SJSA1 (cell line): ENCODE measurements at regions not wholly inside any gene's neighbourhood (a gene's known extent, or its start where the extent isn't known, plus 50 kb on each side); places are given as distances from the start of the nearest gene placed in this dataset.

Experiments used
- DNase-seq, 2 experiments: peaks; one replicate each; pipeline ENCODE4 v3.0.0-alpha.2; 2015 to 2020; ENCODE audit warnings: low spot score in 2 of 2, low read depth in 1 of 2
- H3K27ac ChIP-seq: fragments of 250-450 bp; sonication (Bioruptor Pico); 2 replicates; pipeline ENCODE4 v1.5.1; 2020; ENCODE audit warnings: mild to moderate bottlenecking, moderate library complexity
- H3K27me3 ChIP-seq: fragments of 250-450 bp; sonication (Bioruptor Pico); replicated peaks from 2 replicates; pipeline ENCODE4 v1.5.1; 2020; ENCODE audit warnings: mild to moderate bottlenecking, moderate library complexity
- H3K36me3 ChIP-seq: fragments of 250-450 bp; sonication (Bioruptor Pico); 2 replicates; pipeline ENCODE4 v1.5.1; 2020; ENCODE audit warnings: mild to moderate bottlenecking
- H3K4me1 ChIP-seq: fragments of 250-450 bp; sonication (Bioruptor Pico); replicated peaks from 2 replicates; pipeline ENCODE4 v1.6.1; 2021; ENCODE audit warnings: mild to moderate bottlenecking
- H3K4me3 ChIP-seq: fragments of 250-450 bp; sonication (Bioruptor Pico); 2 replicates; pipeline ENCODE4 v1.5.1; 2020; ENCODE audit warnings: mild to moderate bottlenecking
- H3K9me3 ChIP-seq: fragments of 250-450 bp; sonication (Bioruptor Pico); replicated peaks from 2 replicates; pipeline ENCODE4 v1.5.1; 2020; ENCODE audit warnings: mild to moderate bottlenecking

DNA sequence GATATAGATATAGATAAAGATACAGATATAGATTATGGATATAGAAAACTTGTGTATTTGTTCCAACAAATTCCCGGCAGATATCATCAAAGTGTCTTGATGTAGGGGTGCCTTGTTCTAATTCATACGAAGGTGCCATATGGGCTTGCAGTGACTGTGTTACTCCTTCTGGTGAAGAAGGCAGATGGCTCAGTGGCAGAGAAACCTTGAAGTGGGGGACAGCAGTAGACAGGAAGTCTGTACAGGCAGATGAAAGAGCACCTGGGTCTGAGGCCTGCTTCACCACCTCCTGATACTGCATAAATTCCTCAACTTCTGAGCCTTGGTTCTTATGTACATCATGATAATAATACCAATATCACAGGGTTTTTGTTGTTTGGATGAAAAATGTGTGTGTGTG, 179.5 kb upstream of the GATB start:
- Histone ChIP-seq H3K36me3 (no peaks in the 10 kb centered on the region), H3K27me3 (no peaks in the 10 kb centered on the region), H3K27ac (no peak overlapping the region), H3K4me3 (no peak overlapping the region), H3K9me3 (no peaks in the 10 kb centered on the region), H3K4me1 (no peaks in the 10 kb centered on the region)
- no peak for DNase-seq

DNA sequence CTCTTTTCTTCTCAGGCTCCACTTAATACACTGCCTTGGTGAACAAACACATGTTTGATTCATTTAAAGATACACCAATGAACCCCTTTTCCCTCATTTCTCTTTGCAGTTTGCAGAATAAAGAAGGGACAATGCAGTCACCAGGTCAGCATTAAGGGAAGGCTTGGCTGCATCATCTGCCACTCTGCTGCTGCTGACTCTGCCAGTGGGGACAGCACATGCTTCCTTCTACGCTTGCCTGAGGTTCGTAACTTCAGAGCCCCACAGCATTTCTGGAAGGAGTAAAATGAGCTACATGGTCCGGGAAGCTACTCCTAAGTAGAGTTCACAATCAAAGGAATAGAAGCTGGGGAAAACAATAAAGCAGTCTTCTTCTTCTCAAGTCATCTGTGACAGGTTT, 178.9 kb upstream of the GATB start:
- DNase-seq = no peak
- Histone ChIP-seq H3K4me3 (no peak overlapping the region), H3K36me3 (no peaks in the 10 kb centered on the region), H3K4me1 (no peaks in the 10 kb centered on the region), H3K9me3 (no peaks in the 10 kb centered on the region), H3K27me3 (no peaks in the 10 kb centered on the region), H3K27ac (no peak overlapping the region)

DNA sequence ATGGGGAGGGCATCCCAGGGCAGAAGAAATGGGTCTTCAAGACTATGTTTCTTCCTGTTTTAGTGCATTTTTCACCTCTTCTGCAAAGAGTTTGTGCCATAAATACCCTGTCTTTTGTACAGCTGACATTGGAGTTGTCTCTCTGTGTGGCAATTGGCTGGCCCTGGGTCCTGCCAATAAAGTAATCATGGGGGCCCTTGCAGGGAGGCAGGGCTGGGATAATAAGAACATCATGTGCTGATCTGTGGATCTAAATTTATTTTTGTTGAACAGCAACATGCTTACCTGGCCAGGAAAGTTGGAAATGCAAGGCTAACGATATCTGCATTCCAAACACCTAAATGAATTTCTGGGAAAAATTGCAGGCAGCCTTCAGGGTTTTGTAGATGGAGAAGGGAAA, 174.6 kb upstream of the GATB start:
- DNase-seq = no peak
- Histone ChIP-seq H3K36me3 (no peaks in the 10 kb centered on the region), H3K27me3 (no peaks in the 10 kb centered on the region), H3K4me1 (no peaks in the 10 kb centered on the region), H3K9me3 (no peaks in the 10 kb centered on the region), H3K27ac (no peak overlapping the region), H3K4me3 (no peak overlapping the region)

DNA sequence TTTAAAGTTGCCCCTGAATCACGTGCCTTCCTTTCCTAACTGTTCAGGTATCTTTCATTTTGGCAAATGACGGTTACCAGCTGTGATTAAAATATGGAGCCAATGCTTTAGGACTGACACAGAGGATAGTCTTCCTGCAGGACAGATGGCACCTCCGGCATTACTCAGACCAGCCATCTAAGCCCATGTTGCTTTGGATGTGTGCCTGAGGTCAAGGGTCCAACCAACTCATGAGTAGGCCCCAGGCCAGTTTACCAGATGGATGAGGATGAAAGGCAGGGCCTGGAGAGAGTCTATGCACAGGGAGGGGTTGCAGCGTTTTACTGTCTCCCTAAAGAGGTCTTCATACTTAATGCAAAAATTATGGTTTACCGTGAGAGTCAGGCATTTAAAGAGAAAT, 174.0 kb upstream of the GATB start:
- no peak for DNase-seq
- Histone ChIP-seq H3K4me1 (no peaks in the 10 kb centered on the region), H3K9me3 (no peaks in the 10 kb centered on the region), H3K27me3 (no peaks in the 10 kb centered on the region), H3K27ac (no peak overlapping the region), H3K4me3 (no peak overlapping the region), H3K36me3 (no peaks in the 10 kb centered on the region)

DNA sequence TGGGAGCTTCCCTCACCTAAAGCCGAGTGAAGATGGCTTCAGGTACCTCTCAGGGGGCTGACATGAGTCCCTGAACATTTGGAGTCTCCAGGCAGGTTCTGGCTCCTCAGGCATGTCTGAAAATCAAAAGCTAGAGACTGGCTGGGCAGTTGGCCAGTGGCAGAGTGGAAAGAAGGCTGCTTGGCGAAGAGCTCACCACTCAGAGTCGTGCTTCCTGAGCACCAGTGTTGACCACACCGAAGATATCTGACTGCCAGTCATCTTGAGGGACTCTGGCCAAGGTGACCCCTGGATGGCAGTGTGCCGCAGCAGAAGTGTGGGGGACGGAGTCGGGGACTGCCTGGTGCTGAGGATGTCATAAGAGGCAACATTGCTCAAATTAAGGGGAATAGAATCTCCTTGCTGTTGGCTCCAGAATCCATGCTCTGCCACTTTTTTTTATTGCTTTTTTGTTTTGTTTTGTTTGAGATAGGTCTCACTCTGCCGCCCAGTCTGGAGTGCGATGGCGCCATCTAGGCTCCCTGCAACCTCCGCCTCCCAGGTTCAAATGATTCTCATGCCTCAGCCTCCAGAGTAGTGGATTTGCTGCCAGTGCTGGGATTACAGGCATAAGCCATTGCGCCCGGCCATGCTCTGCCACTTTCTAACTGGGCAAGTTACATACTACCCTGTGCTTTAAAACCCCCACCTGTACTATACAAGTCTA, 172.5 kb upstream of the GATB start:
- H3K4me1 ChIP-seq = no peaks in the 10 kb centered on the region
- no peak for DNase-seq
- H3K9me3 ChIP-seq = no peaks in the 10 kb centered on the region
- no peaks in the 10 kb centered on the region for H3K27me3 ChIP-seq
- no peaks in the 10 kb centered on the region for H3K36me3 ChIP-seq
- H3K4me3 ChIP-seq = no peak overlapping the region
- no peak overlapping the region for H3K27ac ChIP-seq

DNA sequence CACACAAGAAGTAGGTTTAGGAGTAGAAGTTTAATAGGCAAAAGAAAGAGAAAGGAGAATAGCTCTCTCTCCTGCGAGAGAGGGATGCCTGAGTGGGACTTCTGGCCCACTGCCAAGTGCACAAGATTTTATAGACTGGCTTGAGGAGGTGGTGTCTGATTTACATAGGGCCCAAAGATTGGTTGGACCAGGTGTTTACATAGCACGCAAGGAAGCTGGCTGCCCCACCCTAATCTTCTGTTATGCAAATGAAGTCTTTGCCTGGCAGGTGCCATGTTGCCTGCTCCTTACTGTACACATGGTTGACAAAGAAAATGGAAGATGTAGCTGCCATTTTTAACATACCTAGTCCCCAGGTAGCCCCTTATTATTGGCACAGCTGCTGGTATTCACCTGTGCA, 170.8 kb upstream of the GATB start:
- H3K4me1 ChIP-seq = no peaks in the 10 kb centered on the region
- DNase-seq = no peak
- no peaks in the 10 kb centered on the region; the same call in 1 of the 2 replicates for H3K9me3 ChIP-seq
- no peak overlapping the region for H3K27ac ChIP-seq
- no peak overlapping the region for H3K4me3 ChIP-seq
- no peaks in the 10 kb centered on the region for H3K36me3 ChIP-seq
- no peaks in the 10 kb centered on the region for H3K27me3 ChIP-seq

DNA sequence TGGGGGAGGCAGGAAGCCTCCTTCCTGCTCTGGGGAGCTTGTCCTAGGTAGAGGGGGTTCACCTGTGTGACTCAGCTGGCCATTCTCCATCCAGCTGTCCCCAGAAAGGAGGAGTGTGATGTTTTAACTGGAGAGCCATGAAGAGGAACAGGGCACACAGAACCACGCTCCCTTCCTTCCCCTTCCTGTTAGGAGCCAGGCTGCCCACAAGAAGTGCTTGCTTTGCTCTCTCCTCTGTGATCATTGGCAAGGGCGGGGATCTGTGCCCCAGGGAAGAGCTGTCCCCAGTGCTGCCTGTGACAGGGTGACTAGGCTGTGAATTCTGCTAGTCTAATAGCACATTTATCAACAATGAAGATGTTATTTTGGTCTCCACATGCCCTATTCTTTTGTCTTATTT, 169.6 kb upstream of the GATB start:
- Histone ChIP-seq H3K27me3 (no peaks in the 10 kb centered on the region), H3K4me1 (no peaks in the 10 kb centered on the region), H3K9me3 (no peaks in the 10 kb centered on the region; the same call in 1 of the 2 replicates), H3K36me3 (no peaks in the 10 kb centered on the region), H3K27ac (no peak overlapping the region), H3K4me3 (no peak overlapping the region)
- DNase-seq = no peak

DNA sequence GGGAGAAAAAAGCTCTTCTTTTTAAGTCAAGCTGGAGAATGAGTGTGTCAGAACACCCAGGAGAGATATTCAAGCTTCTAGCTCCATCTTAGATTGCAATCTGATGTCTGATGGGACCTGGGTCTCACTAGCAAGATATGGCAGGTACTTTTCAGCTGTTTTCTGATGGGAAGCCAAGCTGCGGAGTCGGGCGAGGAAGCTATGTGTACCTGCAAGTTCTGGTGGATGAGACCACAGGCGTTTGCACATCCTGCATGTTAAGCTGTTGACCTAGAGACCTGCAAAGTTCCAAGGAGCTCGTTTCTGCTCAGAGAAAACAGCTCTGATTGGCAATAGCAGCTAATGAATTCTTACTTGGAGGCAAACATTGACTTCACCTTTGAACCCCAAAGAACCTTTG, 167.3 kb upstream of the GATB start:
- no peaks in the 10 kb centered on the region for H3K4me1 ChIP-seq
- H3K9me3 ChIP-seq = no peaks in the 10 kb centered on the region; the same call in 1 of the 2 replicates
- no peak for DNase-seq
- H3K36me3 ChIP-seq = no peaks in the 10 kb centered on the region
- H3K4me3 ChIP-seq = no peak overlapping the region
- H3K27ac ChIP-seq = no peak overlapping the region
- H3K27me3 ChIP-seq = no peaks in the 10 kb centered on the region

DNA sequence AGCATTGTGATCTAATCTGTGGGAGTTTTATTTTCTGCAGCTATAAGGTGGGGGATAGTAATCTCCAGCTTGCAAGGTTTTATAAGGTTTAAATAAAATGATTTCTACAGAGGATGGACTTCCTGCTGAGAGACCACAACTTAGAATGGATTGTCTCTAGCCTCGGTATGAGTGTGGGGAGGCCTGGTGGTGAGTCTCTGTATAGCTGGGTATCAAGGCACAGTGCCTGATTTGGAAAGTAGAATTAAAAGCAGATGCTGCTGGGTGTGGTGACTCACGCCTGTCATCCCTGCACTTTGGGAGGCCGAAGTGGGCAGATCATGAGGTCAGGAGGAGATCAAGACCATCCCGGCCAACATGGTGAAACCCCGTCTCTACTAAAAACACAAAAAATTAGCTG, 162.0 kb upstream of the GATB start:
- Histone ChIP-seq H3K4me1 (peaks cover 9% of the 10 kb centered on the region), H3K36me3 (no peaks in the 10 kb centered on the region), H3K27me3 (no peaks in the 10 kb centered on the region), H3K4me3 (no peak overlapping the region), H3K27ac (no peak overlapping the region), H3K9me3 (no peaks in the 10 kb centered on the region; the same call in 1 of the 2 replicates)
- DNase-seq = no peak

DNA sequence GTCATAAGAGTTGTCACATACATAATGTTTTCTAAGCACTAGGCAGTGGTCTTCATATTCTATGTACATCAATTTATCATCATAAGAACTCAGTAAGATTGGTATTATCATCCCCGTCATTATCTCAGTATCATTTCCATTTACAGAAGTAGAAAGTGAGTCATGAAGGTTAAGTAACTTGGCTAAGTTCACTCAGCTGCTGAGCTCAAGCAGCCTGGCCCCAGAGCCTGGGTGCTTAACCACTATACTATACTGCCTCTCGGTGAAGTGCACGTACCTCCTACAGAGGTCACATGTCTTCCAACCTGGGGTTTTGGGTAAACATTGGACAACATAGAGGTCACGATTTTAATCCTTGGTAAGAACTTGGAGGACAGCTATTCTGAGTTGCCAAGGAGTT, 161.5 kb upstream of the GATB start:
- no peaks in the 10 kb centered on the region for H3K27me3 ChIP-seq
- H3K36me3 ChIP-seq = no peaks in the 10 kb centered on the region
- peaks cover 9% of the 10 kb centered on the region for H3K4me1 ChIP-seq
- H3K27ac ChIP-seq = no peak overlapping the region
- H3K4me3 ChIP-seq = no peak overlapping the region
- DNase-seq = no peak
- no peaks in the 10 kb centered on the region; the same call in 1 of the 2 replicates for H3K9me3 ChIP-seq

DNA sequence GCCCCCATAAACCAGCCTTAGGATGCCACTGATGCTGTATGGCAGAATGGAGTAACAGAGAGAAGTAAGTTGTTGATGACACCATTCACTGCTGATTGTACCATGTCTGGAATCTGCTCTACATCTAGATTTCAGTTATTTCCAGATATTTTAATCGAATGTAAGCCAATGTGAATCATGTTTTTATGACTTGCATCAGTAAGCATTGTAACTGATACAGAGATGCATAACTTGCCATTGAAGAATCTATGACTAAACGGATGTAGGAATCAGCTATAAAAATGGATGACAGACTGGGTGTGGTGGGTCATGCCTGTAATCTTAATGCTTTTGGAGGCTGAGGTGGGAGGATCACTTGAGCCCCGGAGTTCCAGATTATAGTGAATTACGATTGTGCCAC, 161.0 kb upstream of the GATB start:
- Histone ChIP-seq H3K36me3 (no peaks in the 10 kb centered on the region), H3K27ac (peak overlapping the region; percentile 48), H3K4me3 (no peak overlapping the region), H3K27me3 (no peaks in the 10 kb centered on the region), H3K9me3 (no peaks in the 10 kb centered on the region; the same call in 1 of the 2 replicates), H3K4me1 (peaks cover 9% of the 10 kb centered on the region)
- peak in 1 of 2 experiments; percentile 14 for DNase-seq

DNA sequence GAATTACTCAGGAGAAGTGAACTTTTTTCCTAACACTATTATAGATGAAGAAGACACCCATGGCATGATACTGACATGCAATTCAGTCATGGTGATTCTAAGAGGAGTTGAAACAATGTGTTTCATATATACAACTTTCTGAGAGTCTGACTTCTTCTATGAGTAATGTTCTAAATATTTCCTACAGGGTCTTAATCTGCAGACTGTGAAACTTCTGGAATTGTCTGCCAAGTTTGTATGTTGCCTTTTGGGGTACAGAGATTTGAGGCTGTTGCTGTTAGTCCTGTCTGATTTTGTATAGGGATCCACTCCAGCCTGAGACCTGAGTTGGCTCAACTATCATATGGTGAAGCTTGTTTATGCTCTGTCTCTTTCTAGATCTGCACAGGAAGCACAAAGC, 160.6 kb upstream of the GATB start:
- Histone ChIP-seq H3K36me3 (no peaks in the 10 kb centered on the region), H3K27me3 (no peaks in the 10 kb centered on the region), H3K9me3 (no peaks in the 10 kb centered on the region), H3K27ac (peak overlapping the region; percentile 48), H3K4me1 (peaks cover 9% of the 10 kb centered on the region), H3K4me3 (no peak overlapping the region)
- DNase-seq = peak in 1 of 2 experiments; percentile 4

DNA sequence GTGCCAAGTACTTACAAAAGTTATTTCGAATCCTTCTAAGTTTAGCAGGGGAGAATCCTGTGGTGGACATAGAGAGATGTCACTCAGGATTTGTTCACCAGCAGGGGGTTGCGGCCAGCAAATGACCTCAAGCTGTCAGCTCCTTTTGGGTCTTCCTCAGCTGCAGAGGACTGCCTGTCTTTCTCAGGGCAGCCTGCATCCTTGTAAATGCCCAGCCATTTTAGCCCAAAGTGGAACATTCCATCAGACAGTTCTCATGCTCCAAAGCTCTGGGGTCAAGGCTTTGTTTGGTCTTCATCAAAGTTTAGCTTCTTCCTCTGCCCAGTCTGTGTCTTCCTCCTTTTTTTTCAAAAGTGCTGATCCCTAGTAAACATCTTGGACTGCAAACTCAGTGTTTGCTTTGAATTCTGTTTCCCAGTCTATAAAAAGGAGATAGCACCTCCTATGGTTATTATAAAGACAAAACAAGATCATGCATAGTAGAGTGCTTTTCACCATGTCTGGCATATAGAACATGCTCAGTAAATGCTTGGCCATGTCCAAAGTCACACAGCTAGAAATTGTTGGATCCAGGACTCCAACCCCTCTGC, 156.4 kb upstream of the GATB start:
- no peak overlapping the region for H3K27ac ChIP-seq
- no peaks in the 10 kb centered on the region for H3K36me3 ChIP-seq
- no peak for DNase-seq
- H3K9me3 ChIP-seq = no peaks in the 10 kb centered on the region
- peaks cover 9% of the 10 kb centered on the region for H3K4me1 ChIP-seq
- H3K4me3 ChIP-seq = no peak overlapping the region
- no peaks in the 10 kb centered on the region for H3K27me3 ChIP-seq

DNA sequence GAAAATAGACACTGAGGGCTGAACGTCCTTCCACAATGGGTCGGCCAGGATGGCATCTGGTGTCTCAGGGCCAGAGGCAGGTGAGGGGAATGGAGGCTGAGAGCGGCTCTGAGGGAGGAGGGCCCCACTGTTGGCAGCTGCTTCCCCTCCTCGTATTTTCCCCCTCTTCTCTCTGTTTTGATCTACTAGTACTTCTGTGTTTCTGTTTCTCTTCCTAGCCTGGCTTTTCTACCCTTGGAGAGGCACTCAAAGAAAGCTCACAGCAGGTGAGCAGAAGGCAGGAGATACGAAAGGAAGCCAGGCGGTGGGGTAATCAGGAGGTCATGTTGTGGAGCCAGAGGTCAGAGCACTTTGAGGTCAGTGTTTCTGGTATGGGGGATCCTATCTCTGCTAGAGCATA, 151.8 kb upstream of the GATB start:
- Histone ChIP-seq H3K9me3 (no peaks in the 10 kb centered on the region), H3K36me3 (no peaks in the 10 kb centered on the region), H3K4me3 (no peak overlapping the region), H3K4me1 (no peaks in the 10 kb centered on the region), H3K27ac (no peak overlapping the region), H3K27me3 (no peaks in the 10 kb centered on the region; the same call in 1 of the 2 replicates)
- DNase-seq = no peak

DNA sequence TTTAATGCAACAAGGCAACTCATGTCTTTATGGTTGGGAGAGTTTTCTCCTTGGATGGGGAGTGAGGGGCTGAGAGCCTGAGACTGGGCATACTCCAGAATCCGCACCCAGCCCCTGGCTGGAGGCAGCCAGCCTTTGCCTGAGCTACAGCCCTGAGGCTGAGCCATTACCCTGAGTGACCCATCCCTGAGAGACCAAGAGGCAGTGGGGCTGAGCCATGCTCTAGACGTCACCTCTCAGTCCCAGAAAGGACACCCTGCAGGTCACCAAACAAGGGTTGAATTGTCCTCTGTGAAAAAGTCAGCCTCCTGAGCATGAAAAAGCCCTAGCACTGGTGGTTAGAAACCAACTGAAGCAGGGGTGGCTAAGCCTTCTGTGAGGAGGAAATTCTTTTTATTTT, 151.2 kb upstream of the GATB start:
- H3K27ac ChIP-seq = no peak overlapping the region
- H3K27me3 ChIP-seq = no peaks in the 10 kb centered on the region; the same call in 1 of the 2 replicates
- no peaks in the 10 kb centered on the region for H3K9me3 ChIP-seq
- no peak for DNase-seq
- no peaks in the 10 kb centered on the region for H3K4me1 ChIP-seq
- no peak overlapping the region for H3K4me3 ChIP-seq
- H3K36me3 ChIP-seq = no peaks in the 10 kb centered on the region
